ENCODE measurements at regions not wholly inside any gene's neighbourhood (a gene's known extent, or its start where the extent isn't known, plus 50 kb on each side); places are given as distances from the start of the nearest gene placed in this dataset.
"Not testable (repeated sequence)": the region's sequence is repeated elsewhere in the genome, so short reads cannot be mapped to it uniquely, and the experiment has no call there.

DNA sequence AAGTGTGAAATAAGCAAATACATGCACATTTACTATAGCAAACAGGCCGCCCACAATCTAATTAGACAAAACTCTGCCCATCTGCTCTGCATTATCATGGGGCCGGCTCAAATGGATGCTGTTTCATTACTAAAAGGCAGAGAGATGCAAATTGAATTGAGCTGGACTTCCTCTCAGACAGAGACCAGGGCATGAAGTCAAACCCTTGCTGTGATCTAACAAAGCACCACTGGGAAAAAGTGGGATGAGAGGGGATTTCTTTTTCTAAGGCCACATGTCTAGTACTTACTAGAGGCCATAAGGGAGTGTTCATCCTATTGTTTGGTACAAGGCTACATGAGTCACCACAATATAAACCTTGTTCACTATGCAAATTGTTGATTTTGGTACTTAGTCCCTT is 614.7 kb downstream of the ISL1 start:
- H3K4me3 ChIP-seq (ENCODE audit: low read depth, low read length), result no peak overlapping the region
- no peak for DNase-seq (ENCODE audit: low read depth)
- TF ChIP-seq, protein P1, sequence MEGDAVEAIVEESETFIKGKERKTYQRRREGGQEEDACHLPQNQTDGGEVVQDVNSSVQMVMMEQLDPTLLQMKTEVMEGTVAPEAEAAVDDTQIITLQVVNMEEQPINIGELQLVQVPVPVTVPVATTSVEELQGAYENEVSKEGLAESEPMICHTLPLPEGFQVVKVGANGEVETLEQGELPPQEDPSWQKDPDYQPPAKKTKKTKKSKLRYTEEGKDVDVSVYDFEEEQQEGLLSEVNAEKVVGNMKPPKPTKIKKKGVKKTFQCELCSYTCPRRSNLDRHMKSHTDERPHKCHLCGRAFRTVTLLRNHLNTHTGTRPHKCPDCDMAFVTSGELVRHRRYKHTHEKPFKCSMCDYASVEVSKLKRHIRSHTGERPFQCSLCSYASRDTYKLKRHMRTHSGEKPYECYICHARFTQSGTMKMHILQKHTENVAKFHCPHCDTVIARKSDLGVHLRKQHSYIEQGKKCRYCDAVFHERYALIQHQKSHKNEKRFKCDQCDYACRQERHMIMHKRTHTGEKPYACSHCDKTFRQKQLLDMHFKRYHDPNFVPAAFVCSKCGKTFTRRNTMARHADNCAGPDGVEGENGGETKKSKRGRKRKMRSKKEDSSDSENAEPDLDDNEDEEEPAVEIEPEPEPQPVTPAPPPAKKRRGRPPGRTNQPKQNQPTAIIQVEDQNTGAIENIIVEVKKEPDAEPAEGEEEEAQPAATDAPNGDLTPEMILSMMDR (IDR thresholded peaks at IDR 0.05; ENCODE audit: control insufficient read depth, extremely low read depth, insufficient read depth), result no peak

DNA sequence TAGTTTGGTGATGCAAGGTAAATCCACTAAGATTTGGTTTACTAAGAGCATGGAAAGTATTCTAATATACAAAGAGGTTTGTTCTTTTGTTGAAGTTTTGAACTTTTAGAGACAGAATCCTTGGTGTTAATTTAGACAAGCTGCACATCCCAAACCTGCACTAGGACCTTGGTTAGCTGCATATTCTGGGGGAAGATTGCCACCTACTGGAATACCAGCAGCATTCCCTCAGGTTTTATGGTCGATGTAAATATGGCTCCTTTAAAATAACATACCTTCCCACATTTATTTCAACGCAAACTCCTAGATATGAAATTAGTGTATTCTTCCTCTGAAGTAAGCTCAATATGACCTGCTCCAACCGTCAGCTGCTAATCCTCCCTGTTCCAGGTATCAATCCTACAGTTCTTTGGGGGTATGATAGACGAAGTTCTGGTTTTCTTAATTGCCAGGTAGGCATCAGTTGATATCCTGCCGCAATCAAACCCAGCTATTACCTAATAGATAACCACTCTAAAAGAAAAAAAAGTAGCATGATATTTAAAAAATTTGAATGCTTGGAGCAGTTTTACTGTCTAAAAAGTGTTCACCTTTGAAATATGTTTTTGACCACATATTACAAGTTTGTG is 624.1 kb downstream of the ISL1 start:
- H3K4me3 ChIP-seq (ENCODE audit: low read depth, low read length), result no peak overlapping the region
- TF ChIP-seq, protein P1 (IDR thresholded peaks at IDR 0.05; ENCODE audit: control insufficient read depth, extremely low read depth, insufficient read depth), result peak; percentile 84
- DNase-seq (ENCODE audit: low read depth), result peak; percentile 17

DNA sequence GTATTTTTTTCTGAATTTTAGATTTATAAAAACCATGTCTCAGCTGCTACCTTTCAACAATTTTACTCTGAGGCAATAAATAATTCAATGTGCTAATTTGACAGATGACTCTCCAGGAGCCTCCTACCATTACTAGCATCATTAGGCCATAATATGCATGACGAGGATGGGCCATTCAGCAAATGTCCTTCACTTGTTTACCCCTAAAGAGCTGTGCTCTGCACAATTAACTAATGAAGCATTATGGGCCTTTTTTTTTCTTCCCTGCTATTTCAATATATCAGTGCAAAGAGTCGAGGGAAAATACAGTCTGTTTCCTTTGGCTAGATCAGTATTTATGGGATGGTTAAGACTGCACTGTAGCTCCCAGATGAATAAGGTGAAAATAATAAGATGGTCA is 627.2 kb downstream of the ISL1 start:
- no peak overlapping the region for H3K4me3 ChIP-seq (ENCODE audit: low read depth, low read length)
- TF ChIP-seq, protein P1 (IDR thresholded peaks at IDR 0.05; ENCODE audit: control insufficient read depth, extremely low read depth, insufficient read depth), result no peak
- DNase-seq (ENCODE audit: low read depth), result no peak

DNA sequence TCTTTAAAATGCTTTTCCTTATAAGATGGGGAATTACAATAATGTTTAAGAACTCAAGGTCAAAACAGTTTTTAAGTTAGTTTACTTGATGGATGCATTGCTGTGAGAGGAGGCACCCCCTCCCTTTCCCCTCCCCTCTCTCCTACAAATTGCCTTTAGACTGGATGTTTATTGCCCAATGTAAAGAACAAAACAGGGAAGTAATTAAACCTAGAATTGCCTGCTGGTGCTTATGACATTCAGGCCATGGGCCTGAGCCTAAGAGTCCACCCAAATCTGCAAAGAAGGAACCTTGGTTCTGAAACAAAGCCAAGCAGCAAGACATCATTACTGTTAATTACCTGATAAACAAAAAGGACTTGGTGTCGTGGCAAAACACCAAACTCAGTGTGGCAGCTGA is 630.3 kb downstream of the ISL1 start:
- TF ChIP-seq, protein P1 (IDR thresholded peaks at IDR 0.05; ENCODE audit: control insufficient read depth, extremely low read depth, insufficient read depth), result no peak
- H3K4me3 ChIP-seq (ENCODE audit: low read depth, low read length), result no peak overlapping the region
- DNase-seq (ENCODE audit: low read depth), result no peak

DNA sequence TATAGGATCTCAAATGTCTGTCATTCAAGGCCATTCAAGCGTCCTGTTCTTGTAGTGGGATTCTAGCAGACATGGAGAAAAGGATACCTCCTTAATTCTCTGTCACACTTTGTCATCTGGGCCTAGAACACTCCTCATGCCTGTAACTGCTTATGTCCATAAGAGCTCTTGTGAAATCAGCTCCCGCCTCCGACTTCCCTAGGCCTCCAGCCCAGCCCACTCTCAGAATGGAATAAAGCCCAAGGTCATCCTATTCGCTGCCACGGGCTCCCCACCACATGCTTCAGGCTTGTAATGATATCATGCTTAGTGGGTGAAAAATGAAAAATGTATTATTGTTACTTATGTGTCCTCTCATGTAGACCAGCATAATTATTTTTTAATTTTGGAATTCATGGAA is 632.5 kb downstream of the ISL1 start:
- H3K4me3 ChIP-seq (ENCODE audit: low read depth, low read length), result no peak overlapping the region
- TF ChIP-seq, protein P1 (IDR thresholded peaks at IDR 0.05; ENCODE audit: control insufficient read depth, extremely low read depth, insufficient read depth), result no peak
- no peak for DNase-seq (ENCODE audit: low read depth)

DNA sequence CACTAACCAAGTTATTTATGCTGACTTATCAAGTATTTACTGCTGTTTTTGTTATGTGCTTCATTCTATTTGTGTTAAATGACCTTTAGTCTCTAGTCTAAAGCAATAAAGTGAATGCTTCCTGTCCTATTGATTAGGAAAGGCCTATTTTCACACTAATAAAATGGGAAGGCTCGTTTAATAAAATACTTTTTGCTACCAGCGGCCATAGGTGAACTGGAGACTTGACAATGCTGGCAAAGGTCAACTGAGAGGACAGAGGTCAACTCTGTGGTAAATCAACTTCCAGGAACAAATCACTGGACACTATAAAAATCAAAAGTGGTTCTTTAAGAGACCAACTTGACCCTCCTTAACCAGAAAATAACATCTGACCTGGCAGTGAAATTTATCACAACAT is 634.3 kb downstream of the ISL1 start:
- TF ChIP-seq, protein P1 (IDR thresholded peaks at IDR 0.05; ENCODE audit: control insufficient read depth, extremely low read depth, insufficient read depth), result no peak
- DNase-seq (ENCODE audit: low read depth), result no peak
- no peak overlapping the region for H3K4me3 ChIP-seq (ENCODE audit: low read depth, low read length)

DNA sequence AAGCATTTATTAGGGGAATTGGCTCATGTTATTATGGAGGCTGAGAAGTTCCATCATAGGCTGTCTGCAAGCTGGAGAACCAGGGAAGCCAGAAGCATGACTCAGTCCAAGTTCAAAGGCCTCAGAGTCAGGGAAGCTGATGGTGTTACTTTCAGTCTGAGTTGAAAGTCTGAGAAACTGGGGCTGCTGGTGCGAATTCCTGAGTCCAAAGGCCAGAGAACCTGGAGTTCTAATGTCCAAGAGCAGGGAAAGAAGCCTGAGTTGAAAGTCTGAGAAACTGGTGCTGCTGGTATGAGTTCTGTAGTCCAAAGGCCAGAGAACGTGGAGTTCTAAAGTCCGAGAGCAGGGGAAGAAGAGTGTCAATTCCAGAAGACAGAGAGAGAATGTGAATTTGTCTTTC is 641.1 kb downstream of the ISL1 start:
- no peak overlapping the region for H3K4me3 ChIP-seq (ENCODE audit: low read depth, low read length)
- TF ChIP-seq, protein P1 (IDR thresholded peaks at IDR 0.05; ENCODE audit: control insufficient read depth, extremely low read depth, insufficient read depth), result no peak
- DNase-seq (ENCODE audit: low read depth), result no peak

DNA sequence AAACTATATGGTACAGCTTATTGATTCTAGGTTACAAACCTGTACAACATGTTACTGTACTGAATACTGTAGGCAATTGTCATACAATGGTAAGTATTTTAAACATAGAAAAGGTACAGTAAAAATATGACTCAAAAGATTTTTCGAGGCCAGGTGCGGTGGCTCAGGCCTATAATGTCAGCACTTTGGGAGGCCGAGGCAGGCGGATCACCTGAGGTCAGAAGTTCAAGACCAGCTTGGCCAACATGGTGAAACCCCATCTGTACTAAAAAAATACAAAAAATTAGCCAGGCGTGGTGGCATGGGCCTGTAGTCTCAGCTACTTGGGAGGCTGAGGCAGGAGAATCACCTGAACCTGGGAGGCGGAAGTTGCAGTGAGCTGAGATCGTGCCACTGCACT is 646.6 kb downstream of the ISL1 start:
- not testable (repeated sequence) for DNase-seq (ENCODE audit: low read depth); H3K4me3 ChIP-seq (ENCODE audit: low read depth, low read length)

All from LNCaP clone FGC (cell line).